Caco-2 (cell line): ENCODE measurements at regions not wholly inside any gene's neighbourhood (a gene's known extent, or its start where the extent isn't known, plus 50 kb on each side); places are given as distances from the start of the nearest gene placed in this dataset.

Experiments used
- BruUV-seq: library from RNA; stranded (reverse); fragments of 400-500 nt; replicated peaks from 2 replicates; lab custom pipeline; 2021; lab: Mats Ljungman, UMichigan
- CTCF ChIA-PET: fragments of 300-600 bp; sonication (Branson Sonifier 250); formaldehyde crosslinking; loops from one replicate; lab custom pipeline; 2022; ENCODE audit warnings: antibody characterized with exemption; lab: Charles Lee
- POLR2A ChIA-PET: fragments of 300-600 bp; sonication (Branson Sonifier 250); formaldehyde crosslinking; loops from one replicate; lab custom pipeline; 2022; ENCODE audit warnings: antibody characterized with exemption; lab: Charles Lee
- DNase-seq, 2 experiments: peaks; one replicate each; pipeline versions ENCODE4 v3.0.0 to v3.0.0-alpha.2; 2020 to 2022
- H3K27me3 ChIP-seq: replicated peaks from 2 replicates; pipeline ENCODE4 v1.6.0; 2011; ENCODE audit warnings: low read length; ENCODE audit not compliant: control insufficient read depth, insufficient read depth
- H3K36me3 ChIP-seq: 2 replicates; pipeline ENCODE4 v1.5.1; 2011; ENCODE audit warnings: low read length; ENCODE audit not compliant: control insufficient read depth, insufficient read depth
- H3K4me1 ChIP-seq: fragments of 250-450 bp; sonication (Bioruptor Pico); 2 replicates; pipeline ENCODE4 v1.5.1; 2020; ENCODE audit warnings: mild to moderate bottlenecking
- H3K4me3 ChIP-seq: 2 replicates; pipeline ENCODE4 v1.5.1; 2011; ENCODE audit warnings: low read depth, mild to moderate bottlenecking, control low read depth, low read length
- H3K9me3 ChIP-seq: fragments of 250-450 bp; sonication (Bioruptor Pico); 2 replicates; pipeline ENCODE4 v1.5.1; 2020; ENCODE audit warnings: mild to moderate bottlenecking, moderate library complexity
- H3K27ac Mint-ChIP-seq: one replicate; pipeline ENCODE4 v1.8.0; 2022; ENCODE audit warnings: mixed read lengths; ENCODE audit not compliant: unreplicated experiment
- H3K27me3 Mint-ChIP-seq: one replicate; pipeline ENCODE4 v1.8.0; 2022; ENCODE audit warnings: mixed read lengths; ENCODE audit not compliant: insufficient read depth, unreplicated experiment
- H3K36me3 Mint-ChIP-seq: one replicate; pipeline ENCODE4 v1.8.0; 2022; ENCODE audit warnings: mild to moderate bottlenecking, mixed read lengths; ENCODE audit not compliant: insufficient read depth, unreplicated experiment
- H3K4me1 Mint-ChIP-seq: one replicate; pipeline ENCODE4 v1.8.0; 2022; ENCODE audit warnings: low read depth, mixed read lengths; ENCODE audit not compliant: unreplicated experiment
- H3K4me3 Mint-ChIP-seq: one replicate; pipeline ENCODE4 v1.8.0; 2022; ENCODE audit warnings: mild to moderate bottlenecking, moderate library complexity, mixed read lengths; ENCODE audit not compliant: unreplicated experiment
- H3K9me3 Mint-ChIP-seq: one replicate; pipeline ENCODE4 v1.8.0; 2022; ENCODE audit warnings: mixed read lengths; ENCODE audit not compliant: unreplicated experiment
- CTCF ChIP-seq, 2 experiments: fragments of 200-600 bp in 1 of 2; IDR thresholded peaks; 1 replicate in 1 of 2; 2 replicates in 1 of 2; pipeline versions ENCODE4 v1.5.1 to v1.8.0; 2011 to 2022; ENCODE audit warnings: antibody characterized with exemption in 1 of 2, control low read depth in 1 of 2, inconsistent platforms in 1 of 2, low read depth in 1 of 2, low read length in 1 of 2, mild to moderate bottlenecking in 1 of 2, moderate library complexity in 1 of 2; ENCODE audit not compliant: insufficient read depth in 1 of 2, severe bottlenecking in 1 of 2, unreplicated experiment in 1 of 2
- intact Hi-C: fragments of 100-400 bp; cut with micrococcal nuclease; formaldehyde crosslinking; loops from one replicate; pipeline ENCODE4 v1.10.0; 2022; ENCODE audit not compliant: unreplicated experiment

- Mint-ChIP-seq H3K27me3 (peaks cover 9% of the 10 kb centered on the region), H3K4me1 (no peaks in the 10 kb centered on the region), H3K9me3 (no peaks in the 10 kb centered on the region), H3K27ac (no peak overlapping the region), H3K4me3 (no peak overlapping the region), H3K36me3 (no peaks in the 10 kb centered on the region)
- Histone ChIP-seq H3K27me3 (no peaks in the 10 kb centered on the region), H3K9me3 (no peaks in the 10 kb centered on the region), H3K4me3 (no peak overlapping the region), H3K4me1 (no peaks in the 10 kb centered on the region), H3K36me3 (no peaks in the 10 kb centered on the region)
- peak in 1 of 2 experiments; percentile 41 for DNase-seq
- peak; percentile 43 to 64 for TF ChIP-seq CTCF (IDR thresholded peaks at IDR 0.05; ENCODE audit: insufficient read depth in 1 of 2, low read depth in 1 of 2, low read length in 1 of 2, severe bottlenecking in 1 of 2, unreplicated experiment in 1 of 2)
- ChIA-PET POLR2A (no interaction called here), CTCF (interaction anchor here (1.6 kb wide), 1 partner anchor 109 kb away, joined by 12 read pairs; no protein-coding TSS in a partner anchor)
- intact Hi-C loops, result loop anchor here (1.0 kb wide), 1 partner anchor 109 kb away; no protein-coding TSS in a partner anchor
- BruUV-seq, result no TSS peak
Measured at GRCh38 chr9:34869390-34869789, 88.7 kb upstream of the PHF24 start.

GRCh38 chr9:34866614-34867013, 91.5 kb upstream of the PHF24 start:
- H3K27me3 Mint-ChIP-seq, result peaks cover 9% of the 10 kb centered on the region
- CTCF ChIA-PET, result no interaction called here
- BruUV-seq, result no TSS peak

GRCh38 chr9:34863426-34863825, 94.7 kb upstream of the PHF24 start:
- ChIA-PET CTCF (no interaction called here), POLR2A (no interaction called here)
- Mint-ChIP-seq H3K9me3 (no peaks in the 10 kb centered on the region), H3K27ac (no peak overlapping the region), H3K36me3 (no peaks in the 10 kb centered on the region), H3K27me3 (peaks cover 2% of the 10 kb centered on the region), H3K4me1 (no peaks in the 10 kb centered on the region), H3K4me3 (no peak overlapping the region)
- no peaks in the 10 kb centered on the region for H3K9me3 ChIP-seq
- intact Hi-C loops, result no loop called here
- no peaks in the 10 kb centered on the region for H3K36me3 ChIP-seq
- BruUV-seq, result no TSS peak
- no peaks in the 10 kb centered on the region for H3K4me1 ChIP-seq
- DNase-seq, result no peak
- H3K4me3 ChIP-seq, result no peak overlapping the region
- no peak for TF ChIP-seq CTCF (IDR thresholded peaks at IDR 0.05; ENCODE audit: insufficient read depth in 1 of 2, low read depth in 1 of 2, low read length in 1 of 2, severe bottlenecking in 1 of 2, unreplicated experiment in 1 of 2)
- H3K27me3 ChIP-seq, result no peaks in the 10 kb centered on the region

More at GRCh38 chr9:34866614-34867013, 91.5 kb upstream of the PHF24 start:
- no peaks in the 10 kb centered on the region for H3K36me3 Mint-ChIP-seq
- Histone ChIP-seq H3K27me3 (no peaks in the 10 kb centered on the region), H3K9me3 (no peaks in the 10 kb centered on the region), H3K4me3 (no peak overlapping the region), H3K36me3 (no peaks in the 10 kb centered on the region), H3K4me1 (no peaks in the 10 kb centered on the region)
- no peak overlapping the region for H3K4me3 Mint-ChIP-seq
- TF ChIP-seq CTCF (IDR thresholded peaks at IDR 0.05; ENCODE audit: insufficient read depth in 1 of 2, low read depth in 1 of 2, low read length in 1 of 2, severe bottlenecking in 1 of 2, unreplicated experiment in 1 of 2), result no peak
- H3K27ac Mint-ChIP-seq, result no peak overlapping the region
- DNase-seq, result no peak
- H3K9me3 Mint-ChIP-seq, result no peaks in the 10 kb centered on the region
- POLR2A ChIA-PET, result no interaction called here
- no peaks in the 10 kb centered on the region for H3K4me1 Mint-ChIP-seq
- intact Hi-C loops, result no loop called here
